H1 (cell line): ENCODE measurements at regions not wholly inside any gene's neighbourhood (a gene's known extent, or its start where the extent isn't known, plus 50 kb on each side); places are given as distances from the start of the nearest gene placed in this dataset.

Source experiments
- CTCF ChIA-PET: fragments of 300-600 bp; sonication (Branson Sonifier 250); formaldehyde crosslinking; loops from one replicate; lab custom pipeline; 2021; ENCODE audit not compliant: partially characterized antibody; lab: Charles Lee
- POLR2A ChIA-PET: fragments of 300-600 bp; sonication (Branson Sonifier 250); formaldehyde crosslinking; loops from one replicate; lab custom pipeline; 2021; ENCODE audit warnings: inconsistent platforms; ENCODE audit not compliant: partially characterized antibody; lab: Charles Lee
- DNase-seq, 2 experiments: peaks; one replicate each; pipeline versions ENCODE4 v3.0.0 to v3.0.0-alpha.2; 2010 to 2022; ENCODE audit warnings: low spot score in 2 of 2, low read depth in 1 of 2, mixed read lengths in 1 of 2
- FAIRE-seq: peaks from 2 replicates; lab custom pipeline; 2011; peaks lifted over from hg19 to GRCh38; lab: Jason Lieb, UNC
- H2AFZ ChIP-seq: 2 replicates; pipeline ENCODE4 v1.8.1; 2012; ENCODE audit warnings: low read length, inconsistent platforms
- H2AK5ac ChIP-seq: 2 replicates; pipeline ENCODE4 v1.6.1; 2013; ENCODE audit warnings: low read depth, low read length
- H2BK120ac ChIP-seq: replicated peaks from 2 replicates; pipeline ENCODE3; 2013; ENCODE audit warnings: low read depth, low read length, inconsistent platforms
- H2BK12ac ChIP-seq: 2 replicates; pipeline ENCODE4 v1.6.1; 2013; ENCODE audit warnings: low read depth, low read length
- H2BK15ac ChIP-seq: 2 replicates; pipeline ENCODE4 v1.6.1; 2013; ENCODE audit warnings: low read length
- H2BK20ac ChIP-seq: 2 replicates; pipeline ENCODE4 v1.6.1; 2013; ENCODE audit warnings: low read length
- H2BK5ac ChIP-seq: 2 replicates; pipeline ENCODE4 v1.6.1; 2013; ENCODE audit warnings: low read depth, low read length
- H3K14ac ChIP-seq: 2 replicates; pipeline ENCODE4 v1.6.1; 2013; ENCODE audit warnings: inconsistent platforms; ENCODE audit not compliant: insufficient read length
- H3K18ac ChIP-seq: 2 replicates; pipeline ENCODE4 v1.6.1; 2013; ENCODE audit warnings: low read length; ENCODE audit errors: extremely low read depth
- H3K23ac ChIP-seq: 2 replicates; pipeline ENCODE4 v1.6.1; 2013; ENCODE audit warnings: inconsistent platforms; ENCODE audit not compliant: insufficient read length
- H3K23me2 ChIP-seq: 2 replicates; pipeline ENCODE4 v1.6.1; 2013; ENCODE audit warnings: low read depth, low read length
- H3K27ac ChIP-seq: 2 replicates; pipeline ENCODE4 v1.6.1; 2011; ENCODE audit warnings: low read depth, low read length, inconsistent platforms
- H3K27me3 ChIP-seq, 4 experiments: replicated peaks in 1 of 4; 1 replicate in 1 of 4; 2 replicates in 3 of 4; pipeline versions ENCODE4 v1.6.1 to v1.8.1; 2011 to 2013; ENCODE audit warnings: low read length in 3 of 4, mild to moderate bottlenecking in 3 of 4, inconsistent platforms in 2 of 4, mixed read lengths in 2 of 4, moderate library complexity in 1 of 4; ENCODE audit not compliant: control insufficient read depth in 3 of 4, insufficient read depth in 3 of 4; ENCODE audit errors: extremely low read depth in 1 of 4
- H3K36me3 ChIP-seq, 4 experiments: 2 replicates each; pipeline versions ENCODE4 v1.6.1 to v1.8.1; 2011 to 2013; ENCODE audit warnings: mild to moderate bottlenecking in 4 of 4, low read length in 3 of 4, moderate library complexity in 2 of 4, control low read depth in 1 of 4, inconsistent platforms in 1 of 4; ENCODE audit not compliant: insufficient read depth in 4 of 4, control insufficient read depth in 2 of 4
- H3K4ac ChIP-seq: replicated peaks from 2 replicates; pipeline ENCODE3; 2013; ENCODE audit warnings: low read length, low read depth, mixed read lengths, inconsistent platforms; ENCODE audit not compliant: insufficient read length
- H3K4me1 ChIP-seq, 4 experiments: replicated peaks in 1 of 4; 1 replicate in 1 of 4; 2 replicates in 3 of 4; pipeline versions ENCODE4 v1.6.1 to v1.8.1; 2011 to 2013; ENCODE audit warnings: low read length in 3 of 4, inconsistent platforms in 2 of 4, mixed read lengths in 1 of 4; ENCODE audit not compliant: insufficient read depth in 4 of 4, control insufficient read depth in 3 of 4
- H3K4me2 ChIP-seq, 2 experiments: 2 replicates each; pipeline versions ENCODE4 v1.6.1 to v1.8.1; 2011 to 2013; ENCODE audit warnings: low read depth in 2 of 2, low read length in 2 of 2, control low read depth in 1 of 2, inconsistent platforms in 1 of 2, mild to moderate bottlenecking in 1 of 2; ENCODE audit not compliant: insufficient read depth in 1 of 2
- H3K4me3 ChIP-seq, 4 experiments: fragments of 200-600, 300-600 bp in 1 of 4; sonication (generic), shearing (Covaris generic), sonication (Bioruptor Twin) in 1 of 4; 2 replicates each; pipeline versions ENCODE4 v1.5.1 to v1.8.1; 2011 to 2016; ENCODE audit warnings: low read length in 4 of 4, low read depth in 3 of 4, control low read depth in 2 of 4, inconsistent platforms in 2 of 4, mild to moderate bottlenecking in 2 of 4, mixed read lengths in 1 of 4, moderate library complexity in 1 of 4; ENCODE audit not compliant: insufficient read depth in 2 of 4; ENCODE audit errors: extremely low read depth in 1 of 4
- H3K56ac ChIP-seq: replicated peaks from 2 replicates; pipeline ENCODE3; 2013; ENCODE audit warnings: low read depth, mild to moderate bottlenecking, mixed read lengths, low read length, inconsistent platforms; ENCODE audit not compliant: insufficient read length
- H3K79me1 ChIP-seq: 2 replicates; pipeline ENCODE4 v1.6.1; 2013; ENCODE audit warnings: low read depth, low read length, control low read depth
- H3K79me2 ChIP-seq, 2 experiments: 2 replicates each; pipeline versions ENCODE4 v1.6.1 to v1.8.1; 2012 to 2013; ENCODE audit warnings: low read length in 2 of 2, mild to moderate bottlenecking in 2 of 2, inconsistent platforms in 1 of 2; ENCODE audit not compliant: insufficient read depth in 2 of 2, control insufficient read depth in 1 of 2
- H3K9ac ChIP-seq, 4 experiments: replicated peaks in 1 of 4; 1 replicate in 1 of 4; 2 replicates in 3 of 4; pipeline versions ENCODE4 v1.6.1 to v1.8.1; 2011 to 2013; ENCODE audit warnings: low read depth in 3 of 4, low read length in 3 of 4, control low read depth in 2 of 4, mild to moderate bottlenecking in 2 of 4, moderate library complexity in 2 of 4, inconsistent platforms in 1 of 4; ENCODE audit errors: extremely low read depth in 1 of 4
- H3K9me3 ChIP-seq, 2 experiments: 2 replicates each; pipeline versions ENCODE4 v1.6.1 to v1.8.1; 2012 to 2013; ENCODE audit warnings: mild to moderate bottlenecking in 2 of 2, moderate library complexity in 2 of 2, control low read depth in 1 of 2, inconsistent platforms in 1 of 2, low read depth in 1 of 2, low read length in 1 of 2, mixed read lengths in 1 of 2; ENCODE audit not compliant: insufficient read depth in 2 of 2
- H4K20me1 ChIP-seq, 2 experiments: replicated peaks in 1 of 2; 2 replicates each; pipeline versions ENCODE3 to v1.8.1; 2011 to 2013; ENCODE audit warnings: inconsistent platforms in 2 of 2, low read length in 2 of 2, mild to moderate bottlenecking in 1 of 2; ENCODE audit not compliant: insufficient read depth in 2 of 2, control insufficient read depth in 1 of 2
- H4K5ac ChIP-seq: 2 replicates; pipeline ENCODE4 v1.6.1; 2013; ENCODE audit warnings: low read length, low read depth, mixed read lengths, inconsistent platforms; ENCODE audit not compliant: insufficient read length
- H4K8ac ChIP-seq: 2 replicates; pipeline ENCODE4 v1.8.0; 2013; ENCODE audit warnings: mild to moderate bottlenecking, moderate library complexity, low read length, inconsistent platforms; ENCODE audit not compliant: insufficient read depth; ENCODE audit errors: extremely low read depth
- H4K91ac ChIP-seq: replicated peaks from 2 replicates; pipeline ENCODE3; 2013; ENCODE audit warnings: low read length, mixed read lengths, inconsistent platforms; ENCODE audit not compliant: insufficient read length
- CBX8 ChIP-seq: fragments of 300-800, 300-1000 bp; sonication (generic); IDR thresholded peaks from 2 replicates; pipeline ENCODE4 v1.7.1; 2016; ENCODE audit warnings: low read depth, low read length, borderline replicate concordance
- CREB1 ChIP-seq: IDR thresholded peaks from 2 replicates; pipeline ENCODE4 v1.6.1; 2012; ENCODE audit warnings: inconsistent platforms
- KDM1A ChIP-seq: fragments of 200-600, 300-600 bp; sonication (generic); IDR thresholded peaks from 2 replicates; pipeline ENCODE4 v1.7.1; 2016; ENCODE audit warnings: mild to moderate bottlenecking, low read length, borderline replicate concordance
- NANOG ChIP-seq: IDR thresholded peaks from 2 replicates; pipeline ENCODE4 v1.6.1; 2011; ENCODE audit warnings: low read length, low read depth, mild to moderate bottlenecking, inconsistent platforms; ENCODE audit not compliant: insufficient read depth, poor library complexity, severe bottlenecking
- SP2 ChIP-seq: IDR thresholded peaks from 2 replicates; pipeline ENCODE4 v1.6.1; 2012; ENCODE audit warnings: mild to moderate bottlenecking, low read length, inconsistent platforms
- WGBS, 2 experiments: shearing (Covaris generic) in 1 of 2; methylation state at CpG; one replicate each; pipeline versions ENCODE4 v1.1.6 to v1.1.7; 2013 to 2015; ENCODE audit warnings: low lambda C conversion rate in 2 of 2, mixed read lengths in 2 of 2, inconsistent platforms in 1 of 2, low coverage in 1 of 2, missing lambda C conversion rate in 1 of 2; ENCODE audit not compliant: insufficient replicate concordance in 2 of 2, insufficient coverage in 1 of 2, insufficient read length in 1 of 2; ENCODE audit errors: extremely low coverage in 1 of 2, missing lambda C conversion rate in 1 of 2; 5-methylcytosine and 5-hydroxymethylcytosine counted together
- TF ChIP-seq, protein P1 (sequence below), 3 experiments: IDR thresholded peaks; 1 replicate in 2 of 3; 2 replicates in 1 of 3; pipeline versions ENCODE4 v1.5.1 to v1.6.1; 2011; ENCODE audit warnings: low read length in 3 of 3, mild to moderate bottlenecking in 3 of 3, inconsistent platforms in 2 of 3, low read depth in 1 of 3, moderate library complexity in 1 of 3; ENCODE audit not compliant: insufficient read depth in 1 of 3; ENCODE audit errors: control extremely low read depth in 1 of 3
- TF ChIP-seq, protein P2 (sequence below): IDR thresholded peaks from 2 replicates; pipeline ENCODE4 v1.6.1; 2011; ENCODE audit warnings: low read length, improper control_type of control experiment

DNA sequence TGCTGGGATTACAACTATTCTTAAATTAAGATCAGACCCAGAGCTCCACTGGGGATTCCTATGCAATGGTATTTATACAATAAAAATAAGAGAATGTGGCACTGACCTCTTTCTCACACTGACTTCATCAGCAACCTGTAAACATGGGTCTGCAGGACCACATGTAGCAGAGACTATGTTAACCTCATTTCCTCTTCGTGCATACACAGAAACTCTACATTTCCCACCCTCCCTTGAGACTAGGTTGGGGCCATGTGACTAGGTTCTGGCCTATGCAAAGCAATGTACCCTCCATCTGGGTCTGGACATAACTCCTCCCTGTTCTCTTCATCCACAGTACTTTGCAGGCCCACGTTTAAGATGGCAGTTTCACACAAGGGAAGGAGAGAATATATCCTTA lies 514.4 kb upstream of the CHAC2 start:
- DNase-seq: no peak
- POLR2A ChIA-PET: no interaction called here
- H4K91ac ChIP-seq: no peak overlapping the region
- no peak for TF ChIP-seq KDM1A
- TF ChIP-seq, protein P1, sequence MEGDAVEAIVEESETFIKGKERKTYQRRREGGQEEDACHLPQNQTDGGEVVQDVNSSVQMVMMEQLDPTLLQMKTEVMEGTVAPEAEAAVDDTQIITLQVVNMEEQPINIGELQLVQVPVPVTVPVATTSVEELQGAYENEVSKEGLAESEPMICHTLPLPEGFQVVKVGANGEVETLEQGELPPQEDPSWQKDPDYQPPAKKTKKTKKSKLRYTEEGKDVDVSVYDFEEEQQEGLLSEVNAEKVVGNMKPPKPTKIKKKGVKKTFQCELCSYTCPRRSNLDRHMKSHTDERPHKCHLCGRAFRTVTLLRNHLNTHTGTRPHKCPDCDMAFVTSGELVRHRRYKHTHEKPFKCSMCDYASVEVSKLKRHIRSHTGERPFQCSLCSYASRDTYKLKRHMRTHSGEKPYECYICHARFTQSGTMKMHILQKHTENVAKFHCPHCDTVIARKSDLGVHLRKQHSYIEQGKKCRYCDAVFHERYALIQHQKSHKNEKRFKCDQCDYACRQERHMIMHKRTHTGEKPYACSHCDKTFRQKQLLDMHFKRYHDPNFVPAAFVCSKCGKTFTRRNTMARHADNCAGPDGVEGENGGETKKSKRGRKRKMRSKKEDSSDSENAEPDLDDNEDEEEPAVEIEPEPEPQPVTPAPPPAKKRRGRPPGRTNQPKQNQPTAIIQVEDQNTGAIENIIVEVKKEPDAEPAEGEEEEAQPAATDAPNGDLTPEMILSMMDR (IDR thresholded peaks at IDR 0.05; ENCODE audit: control extremely low read depth in 1 of 3, insufficient read depth in 1 of 3, low read depth in 1 of 3, low read length in 3 of 3): no peak
- TF ChIP-seq NANOG: no peak
- TF ChIP-seq CBX8: no peak
- TF ChIP-seq, protein P2, sequence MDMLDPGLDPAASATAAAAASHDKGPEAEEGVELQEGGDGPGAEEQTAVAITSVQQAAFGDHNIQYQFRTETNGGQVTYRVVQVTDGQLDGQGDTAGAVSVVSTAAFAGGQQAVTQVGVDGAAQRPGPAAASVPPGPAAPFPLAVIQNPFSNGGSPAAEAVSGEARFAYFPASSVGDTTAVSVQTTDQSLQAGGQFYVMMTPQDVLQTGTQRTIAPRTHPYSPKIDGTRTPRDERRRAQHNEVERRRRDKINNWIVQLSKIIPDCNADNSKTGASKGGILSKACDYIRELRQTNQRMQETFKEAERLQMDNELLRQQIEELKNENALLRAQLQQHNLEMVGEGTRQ: no peak
- no peak for TF ChIP-seq CREB1
- TF ChIP-seq SP2: no peak
- TF ChIP-seq, all 59 proteins: peak for 0
- Histone ChIP-seq H3K4me2 (no peak overlapping the region), H3K4me1 (peaks cover 0 to 2% (median 0%) of the 10 kb centered on the region in 4 experiments; a peak in 3 of 7 replicates), H3K9me3 (no peaks in the 10 kb centered on the region), H2AK5ac (no peak overlapping the region), H3K23me2 (no peaks in the 10 kb centered on the region), H3K36me3 (no peaks in the 10 kb centered on the region), H2BK120ac (no peak overlapping the region), H3K27me3 (no peaks in the 10 kb centered on the region), H3K79me2 (no peaks in the 10 kb centered on the region), H2BK15ac (no peak overlapping the region), H4K20me1 (no peaks in the 10 kb centered on the region), H3K4ac (no peak overlapping the region), H4K5ac (no peak overlapping the region), H2AFZ (no peak overlapping the region), H3K4me3 (no peak overlapping the region), H3K9ac (no peak overlapping the region), H4K8ac (no peak overlapping the region), H3K14ac (no peak overlapping the region), H3K27ac (no peak overlapping the region), H3K56ac (no peak overlapping the region), H2BK20ac (no peak overlapping the region), H2BK12ac (no peak overlapping the region), H3K79me1 (no peaks in the 10 kb centered on the region), H3K23ac (no peak overlapping the region), H3K18ac (no peak overlapping the region), H2BK5ac (no peak overlapping the region)
- no peak for FAIRE-seq
- CTCF ChIA-PET: interaction anchor here (2.1 to 2.4 kb wide), 2 partner anchors 11 to 15 kb away, joined by 5 to 16 read pairs; no protein-coding TSS in a partner anchor
- WGBS, 2 experiments: 97% methylated on average over 2 of the region's 2 CpGs; no CpG with 5 or more reads in 1 of the 2 experiments
